Hepatocyte (in vitro differentiated cells): ENCODE measurements at regions not wholly inside any gene's neighbourhood (a gene's known extent, or its start where the extent isn't known, plus 50 kb on each side); places are given as distances from the start of the nearest gene placed in this dataset.

Experiments
- CTCF ChIP-seq: fragments of 200-600 bp; sonication (generic); IDR thresholded peaks from 2 replicates; pipeline ENCODE4 v1.5.1; 2016; ENCODE audit warnings: antibody characterized with exemption, mild to moderate bottlenecking; ENCODE audit not compliant: poor library complexity
- EZH2 ChIP-seq: fragments of 200-600 bp; sonication (generic); IDR thresholded peaks from 2 replicates; pipeline ENCODE4 v1.6.1; 2016; ENCODE audit warnings: antibody characterized with exemption, mild to moderate bottlenecking, borderline replicate concordance

GRCh38 chr5:66459728-66460127, 136.5 kb upstream of the MAST4 start:
- TF ChIP-seq EZH2: no peak
- TF ChIP-seq CTCF: no peak
